Activated naive CD8-positive, alpha-beta T cell (primary cell): ENCODE measurements at regions not wholly inside any gene's neighbourhood (a gene's known extent, or its start where the extent isn't known, plus 50 kb on each side); places are given as distances from the start of the nearest gene placed in this dataset.

Experiments
- H3K27ac Mint-ChIP-seq: one replicate; pipeline ENCODE4 v1.8.0; 2021; ENCODE audit warnings: mixed read lengths
- H3K27me3 Mint-ChIP-seq: one replicate; pipeline ENCODE4 v1.8.0; 2021; ENCODE audit warnings: mixed read lengths
- H3K36me3 Mint-ChIP-seq: one replicate; pipeline ENCODE4 v1.8.0; 2021; ENCODE audit warnings: mixed read lengths
- H3K4me1 Mint-ChIP-seq: one replicate; pipeline ENCODE4 v1.8.0; 2021; ENCODE audit warnings: low read depth, mixed read lengths
- H3K4me3 Mint-ChIP-seq: one replicate; pipeline ENCODE4 v1.8.0; 2021; ENCODE audit warnings: mild to moderate bottlenecking, mixed read lengths
- H3K9me3 Mint-ChIP-seq: one replicate; pipeline ENCODE4 v1.8.0; 2021; ENCODE audit warnings: low read depth, mixed read lengths

- Mint-ChIP-seq H3K4me3 (no peak overlapping the region), H3K27me3 (no peaks in the 10 kb centered on the region), H3K4me1 (no peaks in the 10 kb centered on the region), H3K36me3 (no peaks in the 10 kb centered on the region), H3K27ac (no peak overlapping the region), H3K9me3 (no peaks in the 10 kb centered on the region)
These were observed 1173.2 kb downstream of the BRD1 start for GRCh38 chr22:48654492-48654891.

DNA sequence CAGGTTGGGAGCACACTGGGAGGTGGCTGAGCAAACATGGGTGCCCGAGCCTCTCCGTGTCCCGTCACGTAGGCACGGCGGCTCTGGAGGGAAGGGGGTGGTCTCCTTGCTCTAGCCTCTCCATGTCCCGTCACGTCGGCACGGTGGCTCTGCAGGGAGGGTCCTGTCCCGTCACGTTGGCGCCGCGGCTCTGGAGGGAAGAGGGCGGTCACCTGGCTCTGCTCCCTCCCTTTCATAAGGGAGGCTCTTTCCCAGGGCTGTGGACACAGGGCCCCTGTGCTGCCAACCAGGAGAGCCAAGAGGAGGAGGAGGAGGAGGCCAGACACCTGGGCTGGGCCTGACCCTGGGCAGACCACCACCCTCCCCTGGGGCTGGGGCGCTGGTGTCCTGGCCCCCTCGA, 1173.7 kb downstream of the BRD1 start:
- no peaks in the 10 kb centered on the region for H3K9me3 Mint-ChIP-seq
- no peak overlapping the region for H3K27ac Mint-ChIP-seq
- no peaks in the 10 kb centered on the region for H3K4me1 Mint-ChIP-seq
- H3K36me3 Mint-ChIP-seq, result no peaks in the 10 kb centered on the region
- H3K4me3 Mint-ChIP-seq, result no peak overlapping the region
- H3K27me3 Mint-ChIP-seq, result no peaks in the 10 kb centered on the region

DNA sequence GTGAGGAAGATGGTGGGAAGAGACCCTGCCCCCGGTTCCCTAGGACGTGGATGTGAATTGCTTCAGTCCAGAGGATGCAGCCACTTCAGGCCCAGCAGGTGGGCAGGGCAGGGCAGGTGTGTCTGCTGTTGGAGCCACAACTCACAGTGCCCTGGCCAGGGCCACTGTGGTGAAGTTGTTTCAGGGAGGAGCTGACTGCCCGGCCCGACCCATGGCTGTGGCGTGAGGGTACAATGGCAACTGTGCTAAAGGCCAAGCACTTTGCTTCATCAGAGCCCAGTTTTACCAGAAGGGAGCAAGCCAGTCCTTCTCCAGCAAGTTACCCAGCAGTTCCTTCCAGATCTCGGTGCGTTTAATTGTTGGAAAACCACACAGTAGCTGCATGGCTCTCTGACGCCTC, 1174.4 kb downstream of the BRD1 start:
- no peaks in the 10 kb centered on the region for H3K27me3 Mint-ChIP-seq
- H3K27ac Mint-ChIP-seq, result no peak overlapping the region
- no peak overlapping the region for H3K4me3 Mint-ChIP-seq
- no peaks in the 10 kb centered on the region for H3K36me3 Mint-ChIP-seq
- no peaks in the 10 kb centered on the region for H3K9me3 Mint-ChIP-seq
- H3K4me1 Mint-ChIP-seq, result no peaks in the 10 kb centered on the region

DNA sequence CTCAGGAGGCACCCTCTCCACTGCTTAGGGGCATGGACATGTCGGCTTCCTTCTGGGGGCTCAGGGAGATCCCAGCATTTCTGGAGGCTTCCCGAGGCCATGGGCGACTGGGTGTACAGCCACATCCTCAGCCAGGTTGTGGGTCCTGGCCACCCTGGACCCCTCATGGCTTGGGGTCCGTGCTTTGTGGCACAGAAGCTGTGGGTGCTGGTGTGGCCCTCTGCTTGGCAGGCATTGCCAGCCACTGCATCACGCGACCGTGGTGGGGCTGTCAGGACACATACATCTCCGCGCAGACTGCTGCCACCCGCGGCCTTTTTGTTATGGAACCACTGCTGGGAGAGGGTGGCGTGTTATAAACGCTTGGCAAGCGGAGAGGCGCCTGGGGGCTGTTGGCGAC, 1174.9 kb downstream of the BRD1 start:
- Mint-ChIP-seq H3K36me3 (no peaks in the 10 kb centered on the region), H3K4me1 (no peaks in the 10 kb centered on the region), H3K4me3 (no peak overlapping the region), H3K27me3 (no peaks in the 10 kb centered on the region), H3K9me3 (no peaks in the 10 kb centered on the region), H3K27ac (no peak overlapping the region)

DNA sequence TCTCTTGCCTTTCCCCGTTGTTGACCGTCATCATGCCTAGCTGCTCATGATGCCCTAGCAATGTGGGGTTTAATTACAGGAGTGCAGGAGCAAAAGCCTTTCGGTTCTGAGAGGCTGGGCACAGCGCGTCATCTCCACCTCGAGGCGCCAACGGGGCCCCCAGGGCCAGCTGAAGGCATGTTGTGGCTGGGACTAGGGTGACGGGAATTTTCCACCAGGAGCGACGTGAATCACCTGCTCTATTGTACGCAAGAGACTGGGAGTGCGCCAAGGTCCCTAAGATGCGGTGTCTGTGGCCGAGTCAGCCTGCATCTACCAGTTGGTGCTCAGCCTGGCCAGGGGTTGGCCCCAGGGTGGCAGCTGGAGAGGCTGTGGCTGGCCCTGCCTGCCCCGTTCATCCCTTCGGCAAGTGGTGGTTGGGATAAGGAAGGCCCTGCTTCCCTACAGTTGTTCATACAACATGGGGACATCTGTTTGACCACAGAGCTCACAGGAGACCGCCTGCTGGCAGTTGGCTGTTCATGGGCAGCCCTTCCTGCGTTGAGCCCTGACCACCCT, 1175.6 kb downstream of the BRD1 start:
- Mint-ChIP-seq H3K27me3 (no peaks in the 10 kb centered on the region), H3K27ac (no peak overlapping the region), H3K36me3 (no peaks in the 10 kb centered on the region), H3K4me1 (no peaks in the 10 kb centered on the region), H3K9me3 (no peaks in the 10 kb centered on the region), H3K4me3 (no peak overlapping the region)

DNA sequence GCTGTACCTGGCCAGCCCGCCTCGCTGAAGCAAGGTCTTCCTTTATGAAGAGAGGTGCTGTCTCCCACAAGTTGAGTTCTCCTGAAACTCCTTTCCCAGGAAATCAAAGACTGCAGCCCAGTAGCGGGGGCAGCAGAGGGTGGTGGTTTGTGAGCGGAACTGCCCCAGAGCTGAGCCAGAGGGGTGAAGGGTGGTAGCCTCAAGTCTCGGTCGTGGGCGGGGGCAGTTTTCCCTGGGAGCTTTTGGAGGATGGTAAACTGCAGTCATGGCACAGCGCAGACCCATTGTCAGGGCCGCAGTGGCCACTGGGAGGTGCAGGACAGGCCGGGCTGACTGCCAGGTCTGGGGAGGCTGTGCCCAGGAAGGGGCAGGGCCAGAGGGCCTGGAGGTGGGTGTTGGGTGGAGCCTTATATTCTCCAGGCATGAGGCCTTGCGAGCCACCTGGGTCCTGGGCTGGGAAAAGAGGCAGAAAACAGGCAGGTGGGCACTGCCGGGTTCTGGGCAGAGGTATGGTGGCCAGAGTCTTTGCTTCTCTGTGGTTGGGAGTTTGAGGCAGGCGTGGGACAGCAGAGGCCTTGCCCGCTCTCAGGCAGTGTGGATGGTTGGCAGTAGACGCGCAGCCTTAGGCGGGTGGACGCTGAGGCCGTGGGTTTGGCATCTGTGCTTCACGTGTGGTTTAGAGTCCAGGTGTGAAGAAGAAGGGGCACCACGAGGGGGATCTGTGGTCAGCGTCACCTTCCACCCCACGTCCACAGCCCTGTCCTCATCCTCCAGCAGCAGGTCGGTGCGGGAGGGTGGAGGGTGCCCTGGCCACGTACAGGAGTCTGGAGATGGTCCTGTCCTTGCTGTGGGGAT, 1176.4 kb downstream of the BRD1 start:
- Mint-ChIP-seq H3K27me3 (no peaks in the 10 kb centered on the region), H3K9me3 (no peaks in the 10 kb centered on the region)

DNA sequence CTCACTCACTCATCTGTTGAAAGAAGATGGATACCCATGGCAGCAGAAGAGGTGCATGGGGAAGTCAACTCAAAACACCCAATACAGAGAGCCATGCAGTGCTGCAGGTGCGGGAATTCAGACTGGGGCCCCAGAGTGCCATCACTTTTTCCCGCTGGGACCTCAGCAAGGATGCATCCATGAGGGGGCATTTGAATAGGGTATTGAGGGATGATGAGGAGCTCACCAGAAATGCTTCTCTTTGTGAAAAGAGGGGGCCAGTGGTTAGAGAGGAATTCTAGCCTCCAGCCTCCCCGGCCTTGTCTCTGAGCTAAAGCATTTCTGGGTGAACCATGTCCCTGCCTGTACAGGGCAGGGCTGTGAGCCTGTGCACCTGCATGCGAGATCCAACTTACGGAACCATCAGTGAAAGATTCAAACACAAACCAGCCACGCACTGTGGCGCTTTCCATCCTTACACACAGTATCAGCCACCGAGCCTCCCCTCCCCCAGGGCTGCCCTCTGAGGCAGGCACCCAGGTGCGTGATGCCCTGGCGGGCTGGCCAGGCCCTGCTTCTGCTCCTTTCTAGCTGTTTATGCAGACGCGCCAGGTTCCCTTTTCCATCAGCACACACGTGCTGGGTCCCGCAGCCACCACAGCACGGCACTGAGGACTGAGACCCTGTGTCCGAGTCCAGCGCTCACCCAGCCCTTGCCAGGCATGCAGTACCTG, 1177.2 kb downstream of the BRD1 start:
- Mint-ChIP-seq H3K4me1 (no peaks in the 10 kb centered on the region), H3K9me3 (no peaks in the 10 kb centered on the region), H3K36me3 (no peaks in the 10 kb centered on the region), H3K27ac (no peak overlapping the region), H3K4me3 (no peak overlapping the region), H3K27me3 (no peaks in the 10 kb centered on the region)

More for the DNA sequence above, 1176.4 kb downstream of the BRD1 start:
- Mint-ChIP-seq H3K36me3 (no peaks in the 10 kb centered on the region), H3K4me3 (no peak overlapping the region), H3K27ac (no peak overlapping the region), H3K4me1 (no peaks in the 10 kb centered on the region)

- Mint-ChIP-seq H3K4me1 (no peaks in the 10 kb centered on the region), H3K9me3 (no peaks in the 10 kb centered on the region), H3K27me3 (no peaks in the 10 kb centered on the region), H3K36me3 (no peaks in the 10 kb centered on the region), H3K27ac (no peak overlapping the region), H3K4me3 (no peak overlapping the region)
These were observed 1178.2 kb downstream of the BRD1 start for GRCh38 chr22:48649466-48649865.

- H3K9me3 Mint-ChIP-seq, result no peaks in the 10 kb centered on the region
- no peaks in the 10 kb centered on the region for H3K4me1 Mint-ChIP-seq
- no peak overlapping the region for H3K4me3 Mint-ChIP-seq
- no peaks in the 10 kb centered on the region for H3K36me3 Mint-ChIP-seq
- no peak overlapping the region for H3K27ac Mint-ChIP-seq
- H3K27me3 Mint-ChIP-seq, result no peaks in the 10 kb centered on the region
These were observed 1178.6 kb downstream of the BRD1 start for GRCh38 chr22:48649031-48649430.

DNA sequence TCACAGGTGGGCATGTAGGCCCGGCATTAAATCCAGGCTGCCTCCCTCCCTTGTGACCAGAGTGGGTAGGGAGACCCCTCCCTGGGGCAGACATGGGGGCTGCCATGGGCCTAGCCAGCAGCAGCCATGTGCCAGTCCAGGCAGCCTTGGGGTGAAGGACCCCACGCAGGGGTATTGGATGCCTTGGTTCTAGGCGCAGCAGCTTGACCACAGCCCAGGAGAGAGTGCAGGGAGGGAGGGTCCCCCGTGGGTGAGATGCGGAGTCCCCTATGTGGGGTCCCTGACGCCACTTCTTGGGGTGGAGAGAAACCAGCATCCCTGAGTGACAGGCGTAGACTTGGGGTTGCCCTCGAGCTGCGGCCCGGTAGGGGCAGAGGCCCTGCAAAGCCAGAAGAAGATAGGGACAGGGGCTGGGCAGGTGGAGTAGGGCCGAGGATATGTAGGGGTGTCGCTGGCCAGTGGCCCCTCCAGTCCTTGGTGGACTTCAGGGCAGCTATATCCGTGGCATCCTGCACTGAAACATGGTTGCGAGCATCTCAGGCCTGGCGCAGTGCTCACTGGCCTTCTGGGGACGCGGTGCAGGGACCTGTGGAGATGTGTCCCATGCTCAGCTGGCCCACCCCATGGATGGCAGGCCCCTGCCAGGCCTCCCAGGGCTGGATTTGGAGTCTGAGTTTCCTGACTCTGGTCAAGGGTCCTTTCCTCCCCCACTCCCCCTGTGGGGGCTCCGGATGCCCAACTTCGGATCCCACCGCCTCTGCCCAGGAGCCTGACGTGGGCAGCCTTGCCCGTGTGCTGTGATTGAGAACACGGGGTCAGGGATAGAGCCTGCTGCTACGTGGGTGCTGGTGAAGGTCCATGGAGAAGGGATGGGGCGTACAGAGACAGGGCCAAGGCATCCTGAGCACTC, 1179.8 kb downstream of the BRD1 start:
- Mint-ChIP-seq H3K27me3 (no peaks in the 10 kb centered on the region), H3K4me1 (no peaks in the 10 kb centered on the region), H3K36me3 (no peaks in the 10 kb centered on the region), H3K27ac (no peak overlapping the region), H3K9me3 (no peaks in the 10 kb centered on the region), H3K4me3 (no peak overlapping the region)

- Mint-ChIP-seq H3K36me3 (no peaks in the 10 kb centered on the region), H3K9me3 (no peaks in the 10 kb centered on the region), H3K27me3 (no peaks in the 10 kb centered on the region), H3K4me3 (no peak overlapping the region), H3K4me1 (no peaks in the 10 kb centered on the region), H3K27ac (no peak overlapping the region)
These were observed 1180.6 kb downstream of the BRD1 start for GRCh38 chr22:48647051-48647450.

GRCh38 chr22:48646216-48646925, 1181.3 kb downstream of the BRD1 start:
- H3K27me3 Mint-ChIP-seq, result no peaks in the 10 kb centered on the region
- H3K27ac Mint-ChIP-seq, result no peak overlapping the region
- no peaks in the 10 kb centered on the region for H3K36me3 Mint-ChIP-seq
- H3K4me3 Mint-ChIP-seq, result no peak overlapping the region
- no peaks in the 10 kb centered on the region for H3K4me1 Mint-ChIP-seq
- H3K9me3 Mint-ChIP-seq, result no peaks in the 10 kb centered on the region

GRCh38 chr22:48645766-48646165, 1181.9 kb downstream of the BRD1 start:
- H3K4me1 Mint-ChIP-seq, result no peaks in the 10 kb centered on the region
- H3K27ac Mint-ChIP-seq, result no peak overlapping the region
- H3K9me3 Mint-ChIP-seq, result no peaks in the 10 kb centered on the region
- no peak overlapping the region for H3K4me3 Mint-ChIP-seq
- H3K27me3 Mint-ChIP-seq, result no peaks in the 10 kb centered on the region
- H3K36me3 Mint-ChIP-seq, result no peaks in the 10 kb centered on the region

DNA sequence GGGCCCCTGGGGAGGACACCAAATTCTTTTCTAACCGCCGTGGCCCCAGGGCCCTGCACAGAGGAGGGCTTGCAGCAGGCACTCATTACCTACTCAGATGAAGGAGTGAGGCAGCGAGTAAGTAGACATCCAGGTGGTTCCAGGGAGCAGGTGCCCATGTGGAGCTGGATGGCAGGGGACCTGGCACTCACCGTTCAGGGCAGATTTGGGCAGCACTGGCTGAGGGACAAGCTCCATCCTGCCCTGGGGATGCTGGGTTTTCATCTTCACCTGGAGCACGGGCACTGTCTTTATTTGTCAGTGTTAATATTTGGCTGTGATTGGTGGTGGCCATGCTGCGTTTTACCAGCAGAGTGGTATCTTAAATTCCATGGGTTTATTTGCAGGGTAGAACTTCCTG, 1182.7 kb downstream of the BRD1 start:
- H3K27me3 Mint-ChIP-seq, result no peaks in the 10 kb centered on the region
- H3K9me3 Mint-ChIP-seq, result no peaks in the 10 kb centered on the region
- no peaks in the 10 kb centered on the region for H3K36me3 Mint-ChIP-seq
- H3K4me1 Mint-ChIP-seq, result no peaks in the 10 kb centered on the region
- H3K27ac Mint-ChIP-seq, result no peak overlapping the region
- H3K4me3 Mint-ChIP-seq, result no peak overlapping the region
